ENCODE measurements at regions not wholly inside any gene's neighbourhood (a gene's known extent, or its start where the extent isn't known, plus 50 kb on each side); places are given as distances from the start of the nearest gene placed in this dataset.

DNA sequence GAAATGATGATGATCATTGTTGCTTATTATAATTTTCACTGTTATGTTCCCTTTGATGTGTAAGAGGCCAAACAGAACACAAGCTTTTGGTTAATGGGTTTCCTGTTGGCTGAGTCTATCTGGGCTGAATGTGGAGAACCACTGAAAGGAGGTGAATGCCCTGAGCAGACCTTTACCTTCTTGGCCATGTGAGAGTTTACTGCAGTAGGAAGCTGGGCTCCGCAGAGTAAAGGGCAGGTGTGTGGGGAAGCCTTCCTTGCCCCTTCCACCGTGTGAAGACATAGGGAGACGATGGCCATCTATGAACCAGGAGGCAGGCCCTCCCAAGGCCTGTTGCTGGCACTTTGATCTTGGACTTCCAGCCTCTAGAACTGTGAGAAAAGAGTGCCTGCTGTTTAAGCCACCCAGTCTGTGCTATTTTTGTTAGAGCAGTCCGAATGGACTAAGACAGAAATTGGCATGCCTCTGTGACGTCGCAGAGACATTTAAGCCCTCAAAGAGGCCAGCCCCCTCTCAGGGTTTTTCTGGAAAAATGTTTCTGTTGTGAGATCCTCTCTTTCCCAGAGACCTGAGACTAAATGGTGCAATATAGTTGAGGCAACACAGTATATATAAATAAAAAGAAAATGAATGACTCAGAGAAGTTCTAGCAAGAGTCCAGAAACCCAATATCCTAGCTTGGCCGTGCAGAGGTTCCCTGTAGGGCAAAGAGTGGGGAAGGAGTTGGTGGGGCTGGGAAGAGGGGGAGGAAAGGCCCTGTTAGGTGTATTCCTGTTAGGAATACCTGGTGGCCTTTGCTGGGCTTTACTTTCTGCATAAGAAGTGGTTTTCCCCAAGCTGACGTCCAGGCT is 121.9 kb upstream of the LGALSL start:
- Histone ChIP-seq H3K4me1 (ENCODE audit: control insufficient read depth in 2 of 2, insufficient read depth in 2 of 2, low read length in 2 of 2) (peaks cover 12 to 18% of the 10 kb centered on the region in 2 donors), H3K4me3 (ENCODE audit: low read length in 2 of 2) (no peak overlapping the region), H3K27ac (ENCODE audit: low read depth in 1 of 2, low read length in 1 of 2) (no peak overlapping the region), H3K27me3 (ENCODE audit: control insufficient read depth in 2 of 2, insufficient read depth in 1 of 2, low read length in 1 of 2) (no peaks in the 10 kb centered on the region), H3K9me3 (ENCODE audit: control insufficient read depth in 2 of 2, insufficient read depth in 1 of 2, low read length in 1 of 2) (no peaks in the 10 kb centered on the region), H3K36me3 (ENCODE audit: control insufficient read depth in 2 of 2, insufficient read depth in 2 of 2, low read length in 1 of 2) (no peaks in the 10 kb centered on the region)
- WGBS: 95% methylated on average over 8 of the region's 8 CpGs
- no peak for DNase-seq (ENCODE audit: low read depth in 6 of 9, low spot score in 9 of 9)

DNA sequence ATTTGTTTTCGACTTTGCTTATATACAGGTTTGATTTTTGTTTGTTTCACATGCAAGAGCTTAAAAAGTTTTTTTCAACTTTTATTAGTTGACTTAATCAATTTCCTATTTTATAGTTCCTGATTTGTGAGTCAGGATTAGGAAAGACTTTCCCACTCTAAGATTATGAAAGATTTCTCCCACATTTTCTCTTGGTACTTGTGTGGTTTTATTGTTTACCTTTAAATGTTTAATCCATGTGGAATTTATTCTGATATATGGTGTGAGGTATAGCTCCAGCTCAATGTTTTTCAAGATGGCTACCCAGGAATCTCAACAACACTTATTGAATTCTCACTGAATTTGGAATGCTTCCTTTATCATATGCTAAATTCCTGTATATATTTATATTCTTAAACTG is 117.8 kb upstream of the LGALSL start:
- H3K36me3 ChIP-seq (ENCODE audit: control insufficient read depth in 2 of 2, insufficient read depth in 2 of 2, low read length in 1 of 2): no peaks in the 10 kb centered on the region
- H3K9me3 ChIP-seq (ENCODE audit: control insufficient read depth in 2 of 2, insufficient read depth in 1 of 2, low read length in 1 of 2): no peaks in the 10 kb centered on the region
- no peak overlapping the region for H3K27ac ChIP-seq (ENCODE audit: low read depth in 1 of 2, low read length in 1 of 2)
- H3K27me3 ChIP-seq (ENCODE audit: control insufficient read depth in 2 of 2, insufficient read depth in 1 of 2, low read length in 1 of 2): no peaks in the 10 kb centered on the region
- H3K4me3 ChIP-seq (ENCODE audit: low read length in 2 of 2): no peak overlapping the region
- WGBS: 99% methylated on average over 1 of the region's 1 CpG
- no peak for DNase-seq (ENCODE audit: low read depth in 6 of 9, low spot score in 9 of 9)
- peaks cover 7 to 9% of the 10 kb centered on the region in 2 donors for H3K4me1 ChIP-seq (ENCODE audit: control insufficient read depth in 2 of 2, insufficient read depth in 2 of 2, low read length in 2 of 2)

DNA sequence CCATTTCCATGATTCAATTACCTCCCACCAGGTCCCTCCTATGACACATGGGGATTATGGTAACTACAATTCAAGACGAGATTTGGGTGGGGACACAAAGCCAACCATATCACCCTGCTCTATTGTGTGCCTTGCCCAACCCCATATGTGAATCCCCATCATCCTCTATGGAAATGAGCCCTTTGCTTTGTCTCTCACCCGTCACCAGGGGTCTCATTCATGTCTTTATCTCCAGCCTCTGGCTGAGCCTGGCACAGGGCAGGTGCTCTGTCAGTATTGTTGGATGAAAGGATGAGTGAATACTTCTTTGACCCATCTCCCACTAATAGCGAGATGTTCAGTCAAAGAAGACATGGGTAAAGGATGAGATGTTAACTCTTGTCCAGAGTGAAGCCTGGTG is 116.6 kb upstream of the LGALSL start:
- H3K27me3 ChIP-seq (ENCODE audit: control insufficient read depth in 2 of 2, insufficient read depth in 1 of 2, low read length in 1 of 2): no peaks in the 10 kb centered on the region
- H3K4me1 ChIP-seq (ENCODE audit: control insufficient read depth in 2 of 2, insufficient read depth in 2 of 2, low read length in 2 of 2): peaks cover 7 to 9% of the 10 kb centered on the region in 2 donors
- DNase-seq (ENCODE audit: low read depth in 6 of 9, low spot score in 9 of 9): no peak
- 97% methylated on average over 3 of the region's 3 CpGs for WGBS
- no peaks in the 10 kb centered on the region for H3K36me3 ChIP-seq (ENCODE audit: control insufficient read depth in 2 of 2, insufficient read depth in 2 of 2, low read length in 1 of 2)
- no peak overlapping the region for H3K27ac ChIP-seq (ENCODE audit: low read depth in 1 of 2, low read length in 1 of 2)
- no peak overlapping the region for H3K4me3 ChIP-seq (ENCODE audit: low read length in 2 of 2)
- no peaks in the 10 kb centered on the region for H3K9me3 ChIP-seq (ENCODE audit: control insufficient read depth in 2 of 2, insufficient read depth in 1 of 2, low read length in 1 of 2)

DNA sequence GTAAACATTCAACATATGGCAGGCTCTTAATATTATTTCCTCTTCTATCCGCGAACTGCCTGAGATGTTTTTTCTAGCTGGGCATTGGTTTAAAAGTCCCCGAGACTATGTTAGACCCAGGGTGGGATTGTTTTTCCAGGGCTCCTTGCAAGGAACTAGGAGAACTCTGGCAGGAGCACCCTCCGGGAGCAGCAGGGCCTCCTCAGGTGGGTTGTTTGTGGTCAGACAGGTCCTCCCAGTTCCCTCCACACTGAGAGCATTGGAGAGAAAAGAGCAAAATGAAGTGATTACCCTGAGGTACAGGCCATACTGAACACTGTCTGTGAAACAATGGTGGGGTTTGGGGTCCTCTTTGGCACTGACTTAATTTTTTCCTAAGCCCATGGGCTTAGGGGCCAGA is 115.9 kb upstream of the LGALSL start:
- peaks cover 7 to 9% of the 10 kb centered on the region in 2 donors for H3K4me1 ChIP-seq (ENCODE audit: control insufficient read depth in 2 of 2, insufficient read depth in 2 of 2, low read length in 2 of 2)
- H3K27me3 ChIP-seq (ENCODE audit: control insufficient read depth in 2 of 2, insufficient read depth in 1 of 2, low read length in 1 of 2): no peaks in the 10 kb centered on the region
- no peak overlapping the region for H3K4me3 ChIP-seq (ENCODE audit: low read length in 2 of 2)
- 96% methylated on average over 4 of the region's 4 CpGs for WGBS
- no peak for DNase-seq (ENCODE audit: low read depth in 6 of 9, low spot score in 9 of 9)
- H3K36me3 ChIP-seq (ENCODE audit: control insufficient read depth in 2 of 2, insufficient read depth in 2 of 2, low read length in 1 of 2): no peaks in the 10 kb centered on the region
- H3K9me3 ChIP-seq (ENCODE audit: control insufficient read depth in 2 of 2, insufficient read depth in 1 of 2, low read length in 1 of 2): no peaks in the 10 kb centered on the region
- no peak overlapping the region for H3K27ac ChIP-seq (ENCODE audit: low read depth in 1 of 2, low read length in 1 of 2)

- peak in 4 of 9 donors; percentile 17 to 58 (median 45) for DNase-seq (ENCODE audit: low read depth in 6 of 9, low spot score in 9 of 9)
- WGBS: 73% methylated on average over 5 of the region's 5 CpGs
These were observed 115.0 kb upstream of the LGALSL start for GRCh38 chr2:64338910-64339500.

GRCh38 chr2:64341461-64341860 is 112.5 kb upstream of the LGALSL start:
- DNase-seq (ENCODE audit: low read depth in 6 of 9, low spot score in 9 of 9): no peak
- Histone ChIP-seq H3K27me3 (ENCODE audit: control insufficient read depth in 2 of 2, insufficient read depth in 1 of 2, low read length in 1 of 2) (no peaks in the 10 kb centered on the region), H3K27ac (ENCODE audit: low read depth in 1 of 2, low read length in 1 of 2) (no peak overlapping the region), H3K9me3 (ENCODE audit: control insufficient read depth in 2 of 2, insufficient read depth in 1 of 2, low read length in 1 of 2) (no peaks in the 10 kb centered on the region), H3K4me1 (ENCODE audit: control insufficient read depth in 2 of 2, insufficient read depth in 2 of 2, low read length in 2 of 2) (peaks cover 7 to 9% of the 10 kb centered on the region in 2 donors), H3K4me3 (ENCODE audit: low read length in 2 of 2) (no peak overlapping the region), H3K36me3 (ENCODE audit: control insufficient read depth in 2 of 2, insufficient read depth in 2 of 2, low read length in 1 of 2) (no peaks in the 10 kb centered on the region)
- 99% methylated on average over 6 of the region's 6 CpGs for WGBS

More at GRCh38 chr2:64338910-64339500, 115.0 kb upstream of the LGALSL start:
- Histone ChIP-seq H3K4me1 (ENCODE audit: control insufficient read depth in 2 of 2, insufficient read depth in 2 of 2, low read length in 2 of 2) (peaks cover 7 to 9% of the 10 kb centered on the region in 2 donors), H3K27ac (ENCODE audit: low read depth in 1 of 2, low read length in 1 of 2) (no peak overlapping the region), H3K27me3 (ENCODE audit: control insufficient read depth in 2 of 2, insufficient read depth in 1 of 2, low read length in 1 of 2) (no peaks in the 10 kb centered on the region), H3K4me3 (ENCODE audit: low read length in 2 of 2) (no peak overlapping the region), H3K36me3 (ENCODE audit: control insufficient read depth in 2 of 2, insufficient read depth in 2 of 2, low read length in 1 of 2) (no peaks in the 10 kb centered on the region), H3K9me3 (ENCODE audit: control insufficient read depth in 2 of 2, insufficient read depth in 1 of 2, low read length in 1 of 2) (no peaks in the 10 kb centered on the region)

- H3K27me3 ChIP-seq (ENCODE audit: control insufficient read depth in 2 of 2, insufficient read depth in 1 of 2, low read length in 1 of 2): no peaks in the 10 kb centered on the region
- WGBS: 98% methylated on average over 6 of the region's 6 CpGs
- no peaks in the 10 kb centered on the region for H3K9me3 ChIP-seq (ENCODE audit: control insufficient read depth in 2 of 2, insufficient read depth in 1 of 2, low read length in 1 of 2)
These were observed 111.5 kb upstream of the LGALSL start for GRCh38 chr2:64342195-64343099.

DNA sequence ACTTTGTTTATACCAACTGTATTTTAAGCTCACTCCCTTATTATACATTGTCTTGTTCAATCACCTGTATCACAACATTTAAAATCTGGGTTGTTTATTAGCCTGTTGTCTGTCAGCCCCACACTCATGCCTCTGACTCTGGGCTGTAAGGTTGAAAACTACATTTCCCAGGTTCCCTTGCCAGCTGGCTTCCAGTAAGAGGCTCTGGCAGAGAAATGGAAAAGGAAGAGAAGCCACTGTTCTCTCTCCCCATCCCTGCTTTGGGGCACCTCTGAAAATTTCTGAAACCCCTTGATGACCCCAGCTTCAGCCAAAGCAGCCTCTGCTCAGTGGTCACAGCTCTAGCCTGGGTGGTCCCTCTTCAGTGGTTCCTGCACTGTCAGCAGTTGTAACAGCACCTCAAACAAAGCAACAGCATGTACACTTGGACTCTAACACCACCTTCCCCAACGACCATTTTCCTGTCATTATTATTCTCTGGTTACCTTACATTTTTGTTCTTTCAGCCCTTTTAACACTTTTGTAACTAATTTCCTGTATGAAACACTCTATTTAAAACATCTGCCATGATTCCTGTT is 108.9 kb upstream of the LGALSL start:
- H3K4me1 ChIP-seq (ENCODE audit: control insufficient read depth in 2 of 2, insufficient read depth in 2 of 2, low read length in 2 of 2): no peaks in the 10 kb centered on the region
- 29% methylated on average over 1 of the region's 1 CpG for WGBS
- H3K36me3 ChIP-seq (ENCODE audit: control insufficient read depth in 2 of 2, insufficient read depth in 2 of 2, low read length in 1 of 2): no peaks in the 10 kb centered on the region
- no peak overlapping the region for H3K4me3 ChIP-seq (ENCODE audit: low read length in 2 of 2)
- DNase-seq (ENCODE audit: low read depth in 6 of 9, low spot score in 9 of 9): no peak
- no peak overlapping the region for H3K27ac ChIP-seq (ENCODE audit: low read depth in 1 of 2, low read length in 1 of 2)
- H3K9me3 ChIP-seq (ENCODE audit: control insufficient read depth in 2 of 2, insufficient read depth in 1 of 2, low read length in 1 of 2): no peaks in the 10 kb centered on the region
- H3K27me3 ChIP-seq (ENCODE audit: control insufficient read depth in 2 of 2, insufficient read depth in 1 of 2, low read length in 1 of 2): no peaks in the 10 kb centered on the region

More at GRCh38 chr2:64342195-64343099, 111.5 kb upstream of the LGALSL start:
- Histone ChIP-seq H3K4me1 (ENCODE audit: control insufficient read depth in 2 of 2, insufficient read depth in 2 of 2, low read length in 2 of 2) (peaks cover 7 to 9% of the 10 kb centered on the region in 2 donors), H3K4me3 (ENCODE audit: low read length in 2 of 2) (no peak overlapping the region), H3K36me3 (ENCODE audit: control insufficient read depth in 2 of 2, insufficient read depth in 2 of 2, low read length in 1 of 2) (no peaks in the 10 kb centered on the region), H3K27ac (ENCODE audit: low read depth in 1 of 2, low read length in 1 of 2) (no peak overlapping the region)
- DNase-seq (ENCODE audit: low read depth in 6 of 9, low spot score in 9 of 9): no peak
